H9 (cell line): ENCODE measurements at regions not wholly inside any gene's neighbourhood (a gene's known extent, or its start where the extent isn't known, plus 50 kb on each side); places are given as distances from the start of the nearest gene placed in this dataset.
A peak's percentile ranks its signal among the peaks of the same experiment; 100 is the strongest.

Experiments used
- DNase-seq: peaks from one replicate; pipeline ENCODE4 v3.0.0-alpha.2; 2017
- H2AFZ ChIP-seq: one replicate; pipeline ENCODE4 v1.6.1; 2013; ENCODE audit warnings: mild to moderate bottlenecking, low read length, control low read depth, moderate library complexity
- H2AK5ac ChIP-seq: 2 replicates; pipeline ENCODE4 v1.6.1; 2013; ENCODE audit warnings: low read length, control low read depth, mixed read lengths; ENCODE audit not compliant: insufficient read length
- H2BK120ac ChIP-seq: one replicate; pipeline ENCODE4 v1.6.1; 2013; ENCODE audit warnings: low read depth, mild to moderate bottlenecking, low read length, control low read depth, inconsistent platforms; ENCODE audit not compliant: poor library complexity, severe bottlenecking
- H2BK12ac ChIP-seq: 2 replicates; pipeline ENCODE4 v1.6.1; 2013; ENCODE audit warnings: low read length, control low read depth, mixed read lengths, low read depth; ENCODE audit not compliant: insufficient read length
- H2BK15ac ChIP-seq: 2 replicates; pipeline ENCODE4 v1.6.1; 2013; ENCODE audit warnings: low read depth, low read length, control low read depth
- H2BK20ac ChIP-seq: one replicate; pipeline ENCODE4 v1.6.1; 2013; ENCODE audit warnings: low read depth, mild to moderate bottlenecking, low read length, control low read depth, inconsistent platforms; ENCODE audit not compliant: poor library complexity, severe bottlenecking
- H2BK5ac ChIP-seq: 2 replicates; pipeline ENCODE4 v1.6.1; 2013; ENCODE audit warnings: low read length, control low read depth, mixed read lengths; ENCODE audit not compliant: insufficient read length
- H3K14ac ChIP-seq: 2 replicates; pipeline ENCODE4 v1.6.1; 2013; ENCODE audit warnings: low read length, control low read depth; ENCODE audit not compliant: insufficient read depth
- H3K18ac ChIP-seq: 2 replicates; pipeline ENCODE4 v1.6.1; 2013; ENCODE audit warnings: low read depth, mild to moderate bottlenecking, mixed read lengths, low read length, control low read depth; ENCODE audit not compliant: insufficient read length
- H3K23ac ChIP-seq: 2 replicates; pipeline ENCODE4 v1.6.1; 2013; ENCODE audit warnings: low read length, control low read depth, mixed read lengths, low read depth; ENCODE audit not compliant: insufficient read length
- H3K23me2 ChIP-seq: 2 replicates; pipeline ENCODE4 v1.6.1; 2013; ENCODE audit warnings: low read depth, mild to moderate bottlenecking, mixed read lengths, low read length, control low read depth; ENCODE audit not compliant: insufficient read length, poor library complexity, severe bottlenecking
- H3K27ac ChIP-seq: 2 replicates; pipeline ENCODE4 v1.5.1; 2013; ENCODE audit warnings: low read length, control low read depth, mixed read lengths, low read depth; ENCODE audit not compliant: insufficient read length
- H3K27me3 ChIP-seq: 2 replicates; pipeline ENCODE4 v1.6.1; 2013; ENCODE audit warnings: low read length, control low read depth, inconsistent platforms; ENCODE audit not compliant: insufficient read depth
- H3K4ac ChIP-seq: 2 replicates; pipeline ENCODE4 v1.6.1; 2013; ENCODE audit warnings: low read depth, mild to moderate bottlenecking, control low read depth, inconsistent platforms, low read length, moderate library complexity
- H3K4me1 ChIP-seq: 2 replicates; pipeline ENCODE4 v1.6.1; 2013; ENCODE audit warnings: low read length, control low read depth, inconsistent platforms; ENCODE audit not compliant: insufficient read depth
- H3K4me2 ChIP-seq: 2 replicates; pipeline ENCODE4 v1.6.1; 2013; ENCODE audit warnings: low read length, control low read depth, mixed read lengths; ENCODE audit not compliant: insufficient read length, insufficient read depth
- H3K56ac ChIP-seq: 2 replicates; pipeline ENCODE4 v1.6.1; 2013; ENCODE audit warnings: low read depth, mild to moderate bottlenecking, mixed read lengths, low read length, control low read depth; ENCODE audit not compliant: insufficient read length
- H3K79me1 ChIP-seq: 2 replicates; pipeline ENCODE4 v1.6.1; 2013; ENCODE audit warnings: low read depth, mild to moderate bottlenecking, moderate library complexity, low read length, control low read depth, inconsistent platforms; ENCODE audit not compliant: insufficient read depth, poor library complexity, severe bottlenecking
- H3K79me2 ChIP-seq: 2 replicates; pipeline ENCODE4 v1.6.1; 2013; ENCODE audit warnings: low read length, control low read depth, inconsistent platforms; ENCODE audit not compliant: insufficient read depth
- H3K9ac ChIP-seq: 2 replicates; pipeline ENCODE4 v1.6.1; 2013; ENCODE audit warnings: low read length, control low read depth, mixed read lengths; ENCODE audit not compliant: insufficient read length; ENCODE audit errors: extremely low read depth
- H3K9me3 ChIP-seq: one replicate; pipeline ENCODE4 v1.6.1; 2013; ENCODE audit warnings: low read depth, low read length, inconsistent platforms; ENCODE audit not compliant: control insufficient read depth
- H3T11ph ChIP-seq: one replicate; pipeline ENCODE4 v1.6.1; 2013; ENCODE audit warnings: mild to moderate bottlenecking, low read length, control low read depth, inconsistent platforms
- H4K20me1 ChIP-seq: one replicate; pipeline ENCODE4 v1.6.1; 2013; ENCODE audit not compliant: control insufficient read depth, insufficient read length, insufficient read depth
- H4K5ac ChIP-seq: 2 replicates; pipeline ENCODE4 v1.6.1; 2013; ENCODE audit warnings: low read depth, mild to moderate bottlenecking, mixed read lengths, low read length, control low read depth; ENCODE audit not compliant: insufficient read length
- H4K8ac ChIP-seq: replicated peaks from 2 replicates; pipeline ENCODE4 v1.6.1; 2013; ENCODE audit warnings: low read length, control low read depth, mixed read lengths, low read depth; ENCODE audit not compliant: insufficient read length
- H4K91ac ChIP-seq: 2 replicates; pipeline ENCODE4 v1.6.1; 2013; ENCODE audit warnings: low read depth, mild to moderate bottlenecking, moderate library complexity, mixed read lengths, low read length, control low read depth; ENCODE audit not compliant: insufficient read length
- H3K27ac Mint-ChIP-seq, 3 experiments: 2 replicates in 2 of 3; 3 replicates in 1 of 3; pipeline ENCODE4 v1.8.0; 2020 to 2021; ENCODE audit warnings: mixed read lengths in 3 of 3, mild to moderate bottlenecking in 1 of 3, moderate library complexity in 1 of 3
- H3K27me3 Mint-ChIP-seq: 2 replicates; pipeline ENCODE4 v1.8.0; 2021; ENCODE audit warnings: low read depth, mild to moderate bottlenecking, moderate library complexity, mixed read lengths
- H3K36me3 Mint-ChIP-seq, 3 experiments: 2 replicates in 2 of 3; 3 replicates in 1 of 3; pipeline ENCODE4 v1.8.0; 2020 to 2021; ENCODE audit warnings: low read depth in 3 of 3, mixed read lengths in 3 of 3; ENCODE audit not compliant: insufficient read depth in 1 of 3
- H3K4me1 Mint-ChIP-seq, 2 experiments: 2 replicates each; pipeline ENCODE4 v1.8.0; 2020; ENCODE audit warnings: mixed read lengths in 2 of 2
- H3K4me3 Mint-ChIP-seq, 2 experiments: 2 replicates in 1 of 2; 3 replicates in 1 of 2; pipeline ENCODE4 v1.8.0; 2020 to 2021; ENCODE audit warnings: mild to moderate bottlenecking in 2 of 2, mixed read lengths in 2 of 2, moderate library complexity in 1 of 2
- H3K9me3 Mint-ChIP-seq, 2 experiments: 2 replicates in 1 of 2; 3 replicates in 1 of 2; pipeline ENCODE4 v1.8.0; 2020; ENCODE audit warnings: mild to moderate bottlenecking in 2 of 2, mixed read lengths in 2 of 2, moderate library complexity in 1 of 2
- WGBS: extraction: QIAGEN DNeasy Blood & Tissue Kit; methylation state at CpG from one replicate; pipeline ENCODE4 v1.1.7; 2013; ENCODE audit warnings: missing lambda C conversion rate, low lambda C conversion rate, mixed read lengths; ENCODE audit not compliant: insufficient read length; ENCODE audit errors: extremely low coverage; 5-methylcytosine and 5-hydroxymethylcytosine counted together
- TF ChIP-seq, protein P1 (sequence below): fragments of 200-600 bp; sonication (generic); conservative IDR thresholded peaks from 3 replicates; pipeline ENCODE4 v1.8.0; 2021; ENCODE audit warnings: antibody characterized with exemption, mild to moderate bottlenecking

GRCh38 chr5:41670854-41671479 lies 160.6 kb upstream of the PLCXD3 start:
- H3T11ph ChIP-seq, result no peak overlapping the region

More at GRCh38 chr5:41670854-41671479, 160.6 kb upstream of the PLCXD3 start:
- Mint-ChIP-seq H3K36me3 (no peaks in the 10 kb centered on the region), H3K4me3 (no peak overlapping the region), H3K9me3 (no peaks in the 10 kb centered on the region), H3K4me1 (peaks cover 0 to 4% of the 10 kb centered on the region in 2 experiments; a peak in 1 of 4 replicates), H3K27ac (peak overlapping the region in 1 of 3 experiments; percentile 57; a peak in 1 of 7 replicates), H3K27me3 (peaks cover 2% of the 10 kb centered on the region; the same call in 1 of the 2 replicates)
- DNase-seq, result peak; percentile 34
- Histone ChIP-seq H3K23ac (no peak overlapping the region), H3K9me3 (no peaks in the 10 kb centered on the region), H4K5ac (no peak overlapping the region), H3K14ac (no peak overlapping the region), H3K56ac (no peak overlapping the region), H2BK20ac (no peak overlapping the region), H3K27me3 (no peaks in the 10 kb centered on the region), H3K4me2 (no peak overlapping the region), H3K4me1 (no peaks in the 10 kb centered on the region), H2BK120ac (no peak overlapping the region), H3K23me2 (no peaks in the 10 kb centered on the region), H3K18ac (no peak overlapping the region), H3K9ac (no peak overlapping the region), H4K91ac (no peak overlapping the region), H2BK15ac (no peak overlapping the region), H2BK5ac (no peak overlapping the region), H4K8ac (no peak overlapping the region), H4K20me1 (no peaks in the 10 kb centered on the region), H3K79me1 (no peaks in the 10 kb centered on the region), H2BK12ac (no peak overlapping the region), H3K27ac (no peak overlapping the region), H2AK5ac (no peak overlapping the region), H3K79me2 (no peaks in the 10 kb centered on the region), H3K4ac (no peak overlapping the region), H2AFZ (no peak overlapping the region)
- WGBS, result no CpG with 5 or more reads among the region's 2 CpGs
- TF ChIP-seq, protein P1, sequence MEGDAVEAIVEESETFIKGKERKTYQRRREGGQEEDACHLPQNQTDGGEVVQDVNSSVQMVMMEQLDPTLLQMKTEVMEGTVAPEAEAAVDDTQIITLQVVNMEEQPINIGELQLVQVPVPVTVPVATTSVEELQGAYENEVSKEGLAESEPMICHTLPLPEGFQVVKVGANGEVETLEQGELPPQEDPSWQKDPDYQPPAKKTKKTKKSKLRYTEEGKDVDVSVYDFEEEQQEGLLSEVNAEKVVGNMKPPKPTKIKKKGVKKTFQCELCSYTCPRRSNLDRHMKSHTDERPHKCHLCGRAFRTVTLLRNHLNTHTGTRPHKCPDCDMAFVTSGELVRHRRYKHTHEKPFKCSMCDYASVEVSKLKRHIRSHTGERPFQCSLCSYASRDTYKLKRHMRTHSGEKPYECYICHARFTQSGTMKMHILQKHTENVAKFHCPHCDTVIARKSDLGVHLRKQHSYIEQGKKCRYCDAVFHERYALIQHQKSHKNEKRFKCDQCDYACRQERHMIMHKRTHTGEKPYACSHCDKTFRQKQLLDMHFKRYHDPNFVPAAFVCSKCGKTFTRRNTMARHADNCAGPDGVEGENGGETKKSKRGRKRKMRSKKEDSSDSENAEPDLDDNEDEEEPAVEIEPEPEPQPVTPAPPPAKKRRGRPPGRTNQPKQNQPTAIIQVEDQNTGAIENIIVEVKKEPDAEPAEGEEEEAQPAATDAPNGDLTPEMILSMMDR, result peak; percentile 31; the same call in 1 of the 3 replicates
